SU-DHL-6 (cell line): ENCODE measurements at regions not wholly inside any gene's neighbourhood (a gene's known extent, or its start where the extent isn't known, plus 50 kb on each side); places are given as distances from the start of the nearest gene placed in this dataset.

Experiments
- H2AFZ ChIP-seq: fragments of 200-600 bp; sonication (generic); 2 replicates; pipeline ENCODE4 v1.6.1; 2014; ENCODE audit warnings: low read depth, mild to moderate bottlenecking, moderate library complexity, mixed read lengths, antibody characterized with exemption, low read length; ENCODE audit not compliant: severe bottlenecking
- H3F3A ChIP-seq: fragments of 200-600 bp; shearing (Covaris generic); 2 replicates; pipeline ENCODE4 v1.6.0; 2016; ENCODE audit warnings: antibody characterized with exemption, mild to moderate bottlenecking; ENCODE audit not compliant: insufficient read depth
- H3K27ac ChIP-seq: fragments of 200-600 bp; sonication (generic); 2 replicates; pipeline ENCODE4 v1.5.1; 2016; ENCODE audit warnings: low read depth, mild to moderate bottlenecking, low read length, moderate library complexity, mixed read lengths
- H3K27me3 ChIP-seq: fragments of 200-600 bp; sonication (generic), shearing (Covaris generic); 2 replicates; pipeline ENCODE4 v1.6.0; 2014; ENCODE audit warnings: mild to moderate bottlenecking, low read length
- H3K36me3 ChIP-seq: fragments of 200-600 bp; sonication (generic); 2 replicates; pipeline ENCODE4 v1.6.1; 2014; ENCODE audit warnings: mild to moderate bottlenecking, low read length, mixed read lengths
- H3K4me2 ChIP-seq: fragments of 300-600, 200-600 bp; shearing (Covaris generic), sonication (generic); 2 replicates; pipeline ENCODE4 v1.6.0; 2014; ENCODE audit warnings: low read length, low read depth, mild to moderate bottlenecking; ENCODE audit not compliant: poor library complexity, severe bottlenecking
- H3K4me3 ChIP-seq: fragments of 200-600 bp; sonication (generic); 2 replicates; pipeline ENCODE4 v1.5.1; 2014; ENCODE audit warnings: antibody characterized with exemption, low read length, mild to moderate bottlenecking, mixed read lengths; ENCODE audit not compliant: insufficient read depth, poor library complexity, severe bottlenecking
- H3K79me2 ChIP-seq: fragments of 200-600 bp; sonication (generic); 2 replicates; pipeline ENCODE4 v1.6.1; 2014; ENCODE audit warnings: mild to moderate bottlenecking, low read length, moderate library complexity; ENCODE audit not compliant: insufficient read depth
- H3K9ac ChIP-seq: fragments of 200-600 bp; sonication (generic); 2 replicates; pipeline ENCODE4 v1.7.0; 2014; ENCODE audit warnings: mild to moderate bottlenecking, low read length
- H3K9me2 ChIP-seq: fragments of 200-600 bp; sonication (generic); replicated peaks from 2 replicates; pipeline ENCODE4 v1.6.1; 2014; ENCODE audit warnings: low read length; ENCODE audit not compliant: insufficient read depth
- H3K9me3 ChIP-seq: fragments of 200-600 bp; sonication (generic); 2 replicates; pipeline ENCODE4 v1.6.1; 2014; ENCODE audit warnings: low read length, mixed read lengths; ENCODE audit not compliant: insufficient read depth
- H4K20me1 ChIP-seq: fragments of 200-600 bp; sonication (generic); 2 replicates; pipeline ENCODE4 v1.6.1; 2014; ENCODE audit warnings: low read depth, mild to moderate bottlenecking, antibody characterized with exemption, low read length, moderate library complexity, mixed read lengths
- EZH2phosphoT487 ChIP-seq: fragments of 200-600 bp; sonication (generic), shearing (Covaris generic); conservative IDR thresholded peaks from 2 replicates; pipeline ENCODE4 v1.6.1; 2018; ENCODE audit warnings: mild to moderate bottlenecking, antibody characterized with exemption, low read length, moderate library complexity, mixed read lengths
- TF ChIP-seq, protein P1 (sequence below): fragments of 200-600 bp; sonication (generic); IDR thresholded peaks from one replicate; pipeline ENCODE4 v1.5.1; 2017; ENCODE audit warnings: antibody characterized with exemption, mild to moderate bottlenecking, low read length, moderate library complexity; ENCODE audit not compliant: insufficient read depth, poor library complexity, severe bottlenecking

DNA sequence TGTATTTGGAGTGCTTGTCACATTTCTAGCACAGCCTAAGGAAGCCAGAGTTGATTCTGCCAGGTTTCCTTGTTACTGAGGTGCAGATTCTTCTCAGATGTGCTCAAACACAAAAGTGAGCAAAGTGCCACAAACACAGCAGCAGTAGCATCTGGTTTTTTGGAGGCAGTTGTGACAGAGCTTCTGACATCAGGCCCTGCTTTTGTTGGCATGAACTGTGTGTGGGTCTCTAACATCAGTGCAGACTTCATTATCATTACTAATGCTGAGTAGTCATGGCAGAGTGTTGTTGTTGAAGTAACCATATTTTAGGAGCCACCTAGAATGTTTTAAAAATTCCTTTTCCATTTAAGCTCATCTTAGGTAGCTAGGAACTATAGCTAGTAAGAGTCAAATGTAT, 656.6 kb downstream of the ANKRD50 start:
- Histone ChIP-seq H3K9ac (no peak overlapping the region), H3K9me2 (no peaks in the 10 kb centered on the region), H3K4me3 (no peak overlapping the region), H3K79me2 (no peaks in the 10 kb centered on the region), H3K27ac (no peak overlapping the region), H3F3A (no peaks in the 10 kb centered on the region), H2AFZ (no peak overlapping the region), H3K27me3 (no peaks in the 10 kb centered on the region), H4K20me1 (no peaks in the 10 kb centered on the region), H3K4me2 (no peak overlapping the region), H3K9me3 (no peaks in the 10 kb centered on the region), H3K36me3 (no peaks in the 10 kb centered on the region)
- TF ChIP-seq EZH2phosphoT487 = no peak
- TF ChIP-seq, protein P1, sequence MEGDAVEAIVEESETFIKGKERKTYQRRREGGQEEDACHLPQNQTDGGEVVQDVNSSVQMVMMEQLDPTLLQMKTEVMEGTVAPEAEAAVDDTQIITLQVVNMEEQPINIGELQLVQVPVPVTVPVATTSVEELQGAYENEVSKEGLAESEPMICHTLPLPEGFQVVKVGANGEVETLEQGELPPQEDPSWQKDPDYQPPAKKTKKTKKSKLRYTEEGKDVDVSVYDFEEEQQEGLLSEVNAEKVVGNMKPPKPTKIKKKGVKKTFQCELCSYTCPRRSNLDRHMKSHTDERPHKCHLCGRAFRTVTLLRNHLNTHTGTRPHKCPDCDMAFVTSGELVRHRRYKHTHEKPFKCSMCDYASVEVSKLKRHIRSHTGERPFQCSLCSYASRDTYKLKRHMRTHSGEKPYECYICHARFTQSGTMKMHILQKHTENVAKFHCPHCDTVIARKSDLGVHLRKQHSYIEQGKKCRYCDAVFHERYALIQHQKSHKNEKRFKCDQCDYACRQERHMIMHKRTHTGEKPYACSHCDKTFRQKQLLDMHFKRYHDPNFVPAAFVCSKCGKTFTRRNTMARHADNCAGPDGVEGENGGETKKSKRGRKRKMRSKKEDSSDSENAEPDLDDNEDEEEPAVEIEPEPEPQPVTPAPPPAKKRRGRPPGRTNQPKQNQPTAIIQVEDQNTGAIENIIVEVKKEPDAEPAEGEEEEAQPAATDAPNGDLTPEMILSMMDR = no peak

DNA sequence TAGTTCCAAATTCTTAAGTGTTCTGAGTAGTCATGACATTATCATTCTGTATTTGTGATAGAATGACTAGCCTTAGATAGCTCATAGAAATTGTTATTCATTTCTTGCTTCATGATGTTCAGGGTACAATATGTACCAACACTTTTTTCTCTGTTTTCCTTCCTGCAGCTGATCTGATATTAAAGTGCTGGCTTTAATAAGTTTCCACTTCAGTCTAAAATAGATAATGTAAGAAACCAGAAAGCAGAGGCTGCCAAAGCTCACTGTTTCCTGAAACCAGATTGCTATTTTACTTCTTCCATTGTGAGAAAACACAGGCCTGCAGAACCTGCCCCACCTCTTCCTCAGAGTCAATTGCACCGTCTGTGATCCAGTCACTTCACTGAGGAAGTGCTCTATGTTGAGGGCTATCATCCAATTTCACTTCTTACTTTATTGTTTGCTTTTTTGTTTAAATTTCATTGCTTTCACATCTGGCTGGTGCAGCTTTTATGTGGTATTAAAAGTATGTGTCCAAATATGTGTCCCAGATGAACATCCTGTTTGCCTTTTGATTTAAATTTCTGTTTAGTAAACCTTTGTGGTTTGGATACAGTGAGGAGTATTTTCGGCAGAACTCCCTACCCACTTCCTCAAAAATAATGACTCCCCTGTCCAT, 652.1 kb downstream of the ANKRD50 start:
- Histone ChIP-seq H3K79me2 (no peaks in the 10 kb centered on the region), H3K27ac (no peak overlapping the region), H3K9me3 (no peaks in the 10 kb centered on the region), H2AFZ (no peak overlapping the region), H3K9me2 (no peaks in the 10 kb centered on the region), H3F3A (no peaks in the 10 kb centered on the region), H3K4me3 (no peak overlapping the region), H3K36me3 (no peaks in the 10 kb centered on the region), H4K20me1 (no peaks in the 10 kb centered on the region), H3K27me3 (no peaks in the 10 kb centered on the region), H3K4me2 (no peak overlapping the region), H3K9ac (no peak overlapping the region)
- no peak for TF ChIP-seq EZH2phosphoT487
- TF ChIP-seq, protein P1 = no peak

DNA sequence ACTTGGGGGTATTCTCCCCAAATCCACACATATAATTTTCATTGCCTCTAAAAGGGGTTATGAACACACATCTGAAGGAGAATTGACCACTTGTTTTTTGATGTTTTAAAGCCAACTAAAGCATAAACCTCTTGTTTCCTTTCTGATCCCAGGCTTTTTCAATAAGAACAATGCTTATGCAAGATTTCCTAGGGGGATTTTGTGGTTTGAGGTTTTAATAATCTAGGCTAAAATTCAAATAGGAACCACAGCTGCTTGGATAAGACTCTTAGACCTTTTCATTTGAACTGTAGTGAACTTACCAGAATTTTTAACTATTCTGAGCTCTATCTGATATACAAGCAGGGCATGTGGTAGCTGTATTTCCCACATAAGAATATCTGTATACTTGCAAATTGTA, 651.1 kb downstream of the ANKRD50 start:
- H3F3A ChIP-seq = no peaks in the 10 kb centered on the region
- H3K9me3 ChIP-seq = no peaks in the 10 kb centered on the region
- no peak for TF ChIP-seq EZH2phosphoT487
- TF ChIP-seq, protein P1 = no peak
- H3K36me3 ChIP-seq = no peaks in the 10 kb centered on the region
- no peaks in the 10 kb centered on the region for H3K9me2 ChIP-seq
- no peaks in the 10 kb centered on the region for H4K20me1 ChIP-seq
- H3K9ac ChIP-seq = no peak overlapping the region
- no peak overlapping the region for H3K4me2 ChIP-seq
- H2AFZ ChIP-seq = no peak overlapping the region
- no peaks in the 10 kb centered on the region for H3K27me3 ChIP-seq
- H3K4me3 ChIP-seq = no peak overlapping the region
- no peak overlapping the region for H3K27ac ChIP-seq
- H3K79me2 ChIP-seq = no peaks in the 10 kb centered on the region
